Middle frontal gyrus (tissue), 1 donor: ENCODE measurements at regions not wholly inside any gene's neighbourhood (a gene's known extent, or its start where the extent isn't known, plus 50 kb on each side); places are given as distances from the start of the nearest gene placed in this dataset.

Experiments
- DNase-seq: peaks from one replicate; pipeline ENCODE4 v3.0.0-alpha.2; 2015; ENCODE audit warnings: low spot score; ENCODE audit errors: extremely low spot score

DNA sequence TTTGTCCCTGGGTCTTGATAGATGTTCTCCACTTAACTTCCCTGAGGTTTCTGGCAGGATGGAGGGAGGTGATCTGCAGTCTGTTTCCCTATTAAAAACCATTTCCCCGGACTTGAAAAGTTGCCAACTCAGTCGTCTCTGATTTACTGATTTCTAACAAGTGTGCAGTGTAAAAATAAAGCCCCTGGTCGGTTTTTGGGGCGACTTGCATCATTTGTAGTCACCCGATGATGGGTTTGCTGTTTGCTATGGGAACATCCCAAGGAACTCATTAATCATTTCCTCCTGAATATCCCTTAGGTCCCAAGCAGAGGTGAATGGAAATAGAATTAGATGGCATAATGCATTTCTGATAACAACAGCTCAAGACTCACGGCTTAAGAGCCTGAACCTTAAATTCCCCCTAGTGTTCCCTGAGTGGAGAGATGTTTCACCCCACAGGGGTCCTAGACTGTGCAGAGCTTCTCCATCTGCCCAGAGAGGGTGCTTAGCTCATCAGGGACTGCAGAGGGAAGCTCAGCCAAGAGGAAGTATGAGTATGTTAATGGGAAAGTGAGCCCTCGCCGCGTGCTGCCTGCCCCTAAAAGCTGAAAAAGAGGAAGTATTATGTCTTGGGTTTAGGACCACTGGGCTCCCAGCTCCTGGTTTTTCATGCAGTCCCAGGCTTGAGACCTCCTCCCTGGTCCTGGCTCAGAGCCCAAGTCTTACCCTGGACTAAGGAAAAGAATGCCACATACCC is 115.1 kb upstream of the DAP start:
- no peak for DNase-seq

DNA sequence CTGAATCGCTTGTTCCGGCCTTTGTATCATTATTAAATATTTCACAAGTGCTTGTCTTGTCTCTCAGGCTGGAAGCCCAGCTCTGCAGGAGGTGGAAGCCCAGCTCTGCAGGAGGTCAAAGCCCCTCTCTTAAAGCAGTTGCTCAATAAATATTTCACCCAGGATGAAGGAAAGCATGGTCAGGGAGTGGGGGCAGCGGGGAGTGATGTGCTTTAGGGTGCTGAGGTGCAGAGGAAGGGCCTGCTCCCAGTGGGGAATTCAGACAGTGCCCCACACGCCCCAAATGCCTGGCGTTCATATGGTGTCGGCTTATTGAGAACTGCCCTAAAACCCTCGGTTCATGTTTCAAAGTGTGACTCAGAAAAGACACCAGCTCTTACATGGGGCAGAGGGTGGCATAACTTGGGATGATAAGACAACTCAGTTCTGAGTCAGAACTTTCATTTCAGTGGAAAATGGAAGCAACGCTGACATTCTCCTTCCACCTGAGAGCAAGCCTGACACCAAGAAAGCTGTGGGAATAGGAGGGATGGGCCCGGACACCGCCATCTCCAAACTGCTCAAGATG is 114.3 kb upstream of the DAP start:
- no peak for DNase-seq

DNA sequence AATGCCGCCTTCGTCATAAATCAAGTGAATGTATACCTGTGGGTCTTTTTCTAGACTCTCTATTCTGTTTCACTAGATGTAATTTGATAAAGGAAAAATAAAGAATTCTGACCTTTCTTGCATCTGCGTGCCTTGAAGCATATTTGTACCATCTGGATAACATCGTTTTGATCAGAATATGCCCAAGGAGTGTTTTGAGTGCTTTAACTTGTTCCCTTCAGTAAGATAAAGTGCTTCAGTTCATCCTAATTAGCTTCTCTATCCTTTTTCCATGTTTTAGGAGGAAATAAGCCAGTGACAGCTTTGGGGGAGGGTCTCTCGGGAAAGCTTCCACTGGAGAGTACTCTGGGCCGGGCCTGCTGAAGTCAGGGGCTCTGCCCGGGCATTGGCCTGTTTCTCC is 113.5 kb upstream of the DAP start:
- DNase-seq = no peak

DNA sequence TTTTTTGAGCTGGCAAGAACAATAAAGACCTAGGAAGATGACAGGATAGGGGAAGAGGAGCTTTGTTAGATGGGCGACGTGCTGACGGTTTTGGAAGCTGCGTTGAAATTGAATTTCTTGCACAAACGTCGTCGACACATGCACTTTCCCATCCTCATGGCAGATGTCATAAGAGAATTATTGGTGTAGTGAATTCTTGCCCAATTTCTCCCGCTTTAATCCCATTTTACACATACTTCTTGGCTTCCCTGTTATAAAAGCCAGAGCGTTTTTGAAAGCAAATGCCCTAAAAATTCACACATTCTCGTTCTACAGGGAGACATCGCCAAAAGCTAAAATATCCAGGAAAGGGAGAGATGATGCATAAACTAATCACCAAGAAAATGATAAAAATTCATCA is 109.8 kb upstream of the DAP start:
- DNase-seq = no peak

DNA sequence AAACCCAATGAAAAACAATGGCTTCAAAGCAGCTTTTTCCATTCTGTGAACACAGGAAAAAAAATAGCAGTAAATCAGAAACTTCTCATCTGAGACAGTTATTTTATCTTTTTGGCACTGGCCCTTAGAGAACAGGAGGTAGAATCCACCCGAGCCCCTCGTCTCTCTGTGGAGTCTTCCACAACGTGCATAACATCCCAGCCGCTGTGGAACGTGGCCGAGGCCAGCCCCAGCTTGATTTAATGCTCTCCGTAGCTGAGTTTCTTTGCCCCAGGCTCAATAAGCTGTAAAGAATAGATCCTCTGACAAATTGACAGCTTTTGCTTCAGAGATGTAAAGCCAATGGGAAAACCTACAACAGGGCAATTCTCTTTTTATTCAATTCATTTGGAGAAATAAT is 107.9 kb upstream of the DAP start:
- no peak for DNase-seq

DNA sequence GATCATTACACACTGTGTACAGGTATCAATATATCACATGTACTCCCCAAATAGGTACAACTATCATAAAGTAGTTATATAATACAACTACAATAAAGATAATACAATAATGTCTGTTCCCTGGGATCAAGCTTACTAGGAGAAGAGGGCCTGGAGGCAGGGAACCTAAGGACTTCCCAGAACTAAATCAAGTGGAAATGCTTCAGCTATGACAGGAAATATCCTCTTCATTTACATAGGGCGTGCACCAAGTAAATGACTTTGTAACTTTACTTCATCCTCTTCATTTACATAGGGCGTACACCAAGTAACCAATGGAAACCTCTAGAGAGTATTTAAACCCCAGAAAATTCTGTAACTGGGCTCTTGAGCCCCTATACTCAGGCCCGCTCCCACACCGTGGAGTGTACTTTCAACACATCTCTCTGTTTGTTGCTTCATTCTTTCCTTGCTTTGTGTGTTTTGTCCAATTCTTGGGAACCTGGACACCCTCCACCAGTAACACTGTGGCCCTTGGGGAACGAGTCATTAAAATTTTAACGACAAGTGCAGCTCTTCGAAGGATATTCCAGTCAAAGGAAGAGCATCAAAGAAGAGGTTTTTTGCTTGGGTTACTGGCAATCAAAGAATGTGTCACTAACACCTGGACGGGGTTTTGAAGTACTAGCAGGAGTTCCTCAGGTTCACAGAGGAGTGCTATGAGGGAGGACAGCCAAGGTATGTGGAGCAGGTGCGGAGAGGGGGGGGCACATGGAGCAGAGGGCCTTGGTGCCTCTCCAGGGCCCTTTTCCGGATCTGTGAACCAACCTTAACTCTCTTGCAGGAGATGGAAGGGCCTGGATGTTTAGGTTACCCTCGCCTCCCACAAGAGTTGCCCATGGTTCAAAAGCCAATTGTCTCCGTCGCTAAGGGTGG is 106.6 kb upstream of the DAP start:
- DNase-seq = no peak

DNA sequence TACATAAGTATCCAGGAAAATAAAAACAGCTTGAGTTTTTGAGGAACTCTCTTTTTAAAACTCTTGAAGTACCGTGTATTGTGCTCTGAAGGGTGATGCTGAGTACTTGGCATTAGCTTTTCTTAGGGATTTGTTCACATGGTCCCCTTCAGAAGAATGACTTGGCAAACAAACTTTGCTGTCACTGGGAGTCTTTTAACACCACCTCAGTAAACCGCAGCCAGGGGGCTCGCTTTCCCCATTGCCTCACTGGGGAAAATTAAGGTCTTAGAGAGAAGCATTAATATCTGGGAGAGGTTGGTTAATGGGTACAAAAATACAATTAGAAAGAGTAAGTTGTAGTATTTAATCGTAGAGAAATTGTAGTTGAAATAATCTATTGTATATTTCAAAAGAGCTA is 105.9 kb upstream of the DAP start:
- no peak for DNase-seq

DNA sequence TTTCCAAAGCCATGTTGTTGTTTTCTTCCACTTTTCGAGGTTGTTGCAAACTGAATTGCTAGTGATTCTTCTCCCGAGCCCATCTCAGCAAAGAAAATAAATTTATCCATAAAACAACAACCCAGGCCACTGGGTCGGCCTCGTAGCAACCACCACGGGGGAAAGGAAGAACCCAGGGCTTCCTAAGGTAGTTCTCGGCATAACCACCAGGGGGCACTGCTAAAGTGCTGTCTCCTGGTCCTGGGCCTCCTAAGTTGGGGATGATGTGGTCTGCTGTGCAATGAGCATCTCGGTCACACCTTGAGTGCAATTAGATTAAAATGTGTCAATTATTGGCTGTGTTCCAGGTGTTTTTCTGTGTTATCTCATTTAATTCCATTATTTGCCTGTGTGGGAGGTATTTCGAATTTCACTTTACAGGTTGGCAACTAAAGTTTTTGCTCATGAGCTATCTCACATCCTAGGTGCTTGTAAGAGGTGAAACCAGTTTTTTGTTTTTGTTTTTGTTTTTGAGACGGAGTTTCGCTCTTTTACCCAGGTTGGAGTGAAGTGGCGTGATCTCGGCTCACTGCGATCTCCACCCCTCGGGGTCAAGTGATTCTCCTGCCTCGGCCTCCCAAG is 102.8 kb upstream of the DAP start:
- DNase-seq = no peak

DNA sequence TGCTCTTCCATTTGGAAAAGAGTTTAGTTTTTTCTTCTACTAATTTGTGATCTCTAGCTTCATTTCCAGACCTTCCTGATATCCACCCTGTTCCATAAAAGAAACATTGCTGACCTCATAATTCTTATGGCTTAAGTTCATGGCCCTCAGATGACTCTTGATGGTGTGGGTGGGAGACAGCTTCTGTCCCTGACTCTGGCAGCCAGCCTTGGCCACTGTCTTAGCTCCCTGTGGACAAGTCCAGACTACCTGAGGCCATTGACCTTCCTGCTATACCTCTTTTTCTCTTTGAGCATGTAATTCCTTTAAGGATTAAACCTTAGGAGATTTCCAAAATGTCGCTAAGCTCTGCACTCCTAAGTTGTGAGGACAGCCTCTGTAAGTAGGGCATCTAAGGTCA is 101.1 kb upstream of the DAP start:
- DNase-seq = no peak

DNA sequence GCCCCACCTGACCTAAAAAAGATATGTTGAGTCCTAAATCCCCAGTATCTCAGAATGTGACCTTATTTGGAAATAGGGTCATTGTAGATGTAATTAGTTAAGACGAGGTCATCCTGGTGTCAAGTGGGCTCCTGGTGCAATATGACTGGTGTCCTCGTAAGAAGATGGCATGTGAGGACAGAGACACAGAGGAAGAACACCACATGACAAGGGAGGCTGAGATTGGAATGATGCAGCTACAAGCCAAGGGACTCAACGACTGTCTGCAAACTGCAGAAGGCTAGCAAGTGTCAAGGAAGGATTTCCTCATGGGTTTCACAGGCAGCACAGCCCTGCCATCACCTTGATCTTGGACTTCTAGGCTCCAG is 100.4 kb upstream of the DAP start:
- DNase-seq = no peak

DNA sequence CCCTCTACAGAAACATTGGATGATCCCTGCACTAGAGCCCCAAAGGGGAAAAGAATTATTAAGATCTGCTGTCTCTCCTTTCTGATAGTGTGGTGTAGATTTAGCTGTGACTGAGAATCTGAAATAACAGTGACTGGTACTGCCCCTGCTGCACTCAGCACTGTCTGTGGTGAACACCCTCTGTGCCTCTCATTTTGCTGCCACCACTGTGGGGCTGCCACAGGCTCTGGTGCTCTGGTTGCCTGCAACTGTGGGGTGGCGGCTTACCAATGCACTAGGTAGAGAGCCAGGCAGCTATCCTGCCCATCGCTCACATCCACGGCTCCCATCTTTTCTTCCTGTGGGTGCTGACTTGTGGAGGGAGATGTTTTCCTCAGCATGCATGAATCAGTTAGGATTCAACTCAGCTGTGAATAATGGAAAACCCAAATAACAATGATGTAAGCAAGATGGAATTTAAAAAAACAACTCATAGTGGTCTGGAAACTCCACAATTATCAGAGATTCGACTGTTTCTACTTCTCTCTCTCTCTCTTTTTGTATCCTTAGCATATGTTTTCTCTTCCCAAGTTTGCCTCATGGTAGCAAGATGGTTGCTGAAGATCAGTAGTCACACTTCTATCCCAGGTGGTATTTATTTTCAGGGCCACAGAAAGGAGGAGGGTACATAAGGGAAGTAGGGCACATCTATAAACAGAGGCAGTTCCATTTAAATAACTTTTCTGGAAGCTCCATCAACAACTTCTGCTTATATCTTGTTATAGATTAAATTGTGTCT is 99.8 kb upstream of the DAP start:
- DNase-seq = no peak

DNA sequence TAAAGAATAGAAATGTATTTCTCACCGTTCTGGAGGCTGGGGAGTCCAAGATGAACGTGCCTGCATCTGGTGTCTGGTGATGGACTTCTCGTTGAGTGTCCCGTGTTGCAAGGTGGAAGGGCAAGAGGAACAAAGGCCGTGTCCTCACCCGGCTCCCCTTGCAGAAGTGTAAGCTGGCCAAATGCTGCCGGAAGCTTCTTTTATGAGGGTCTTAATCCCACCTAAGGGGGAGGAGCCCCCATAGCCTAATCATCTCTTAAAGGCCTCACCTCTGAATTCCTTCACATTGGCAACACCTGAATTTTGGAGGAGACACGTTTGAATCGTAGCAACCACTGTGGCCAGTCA is 99.1 kb upstream of the DAP start:
- DNase-seq = no peak

DNA sequence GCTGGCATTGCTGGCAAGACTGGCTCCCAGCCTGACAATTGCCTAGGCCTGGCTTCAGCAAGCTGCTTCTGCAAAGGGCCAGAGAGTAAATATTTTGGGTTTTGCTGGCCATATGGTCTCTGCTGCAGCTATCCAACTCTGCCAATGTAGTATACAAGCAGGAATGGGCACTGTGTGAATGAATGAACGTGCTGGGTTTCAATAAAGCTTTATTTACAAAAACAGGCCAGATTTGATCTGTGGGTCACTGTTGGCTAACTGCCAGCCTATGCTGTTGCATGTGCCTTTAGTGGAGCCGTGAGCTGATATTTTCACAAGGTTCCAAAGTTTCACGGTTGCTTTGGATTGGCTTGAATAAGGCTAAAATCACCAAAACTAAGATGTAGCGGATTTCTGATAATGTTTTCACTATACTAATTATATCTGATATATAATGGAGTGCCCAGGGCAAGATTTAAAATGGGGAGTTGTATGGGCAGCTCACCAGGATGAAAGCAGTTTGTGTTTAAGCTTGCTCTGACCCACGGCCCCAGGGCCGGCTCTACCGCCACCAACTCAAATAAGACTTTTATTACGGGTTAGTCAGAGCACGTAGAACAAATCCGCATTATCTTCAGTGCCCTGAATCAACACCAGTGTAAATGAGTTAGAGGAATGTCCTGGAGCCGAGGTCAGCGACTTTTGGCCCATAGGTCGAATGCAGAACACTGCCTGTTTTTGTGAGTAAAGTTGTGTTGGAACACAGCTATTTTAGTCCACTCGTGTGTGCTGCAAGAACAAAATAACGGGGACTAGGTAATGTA is 98.6 kb upstream of the DAP start:
- DNase-seq = no peak

DNA sequence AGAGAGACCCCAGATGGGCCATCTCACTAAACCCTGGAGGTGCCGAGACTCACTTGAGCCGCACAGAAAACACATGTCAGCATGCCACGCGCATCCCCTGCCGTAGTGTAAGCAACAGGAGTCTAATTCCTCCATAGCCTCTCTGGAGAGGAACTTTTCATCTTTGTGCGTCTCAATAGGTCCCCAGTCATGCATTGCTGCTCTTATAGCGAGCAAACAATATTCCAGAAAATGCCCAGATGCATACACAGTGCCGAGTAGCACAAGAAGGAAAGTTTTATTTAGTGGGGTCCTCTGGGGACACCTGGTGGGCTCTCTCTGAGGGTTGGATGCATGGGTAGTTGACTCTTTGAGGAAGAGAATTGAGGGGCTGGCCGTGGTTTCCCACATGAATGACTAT is 97.9 kb upstream of the DAP start:
- no peak for DNase-seq

DNA sequence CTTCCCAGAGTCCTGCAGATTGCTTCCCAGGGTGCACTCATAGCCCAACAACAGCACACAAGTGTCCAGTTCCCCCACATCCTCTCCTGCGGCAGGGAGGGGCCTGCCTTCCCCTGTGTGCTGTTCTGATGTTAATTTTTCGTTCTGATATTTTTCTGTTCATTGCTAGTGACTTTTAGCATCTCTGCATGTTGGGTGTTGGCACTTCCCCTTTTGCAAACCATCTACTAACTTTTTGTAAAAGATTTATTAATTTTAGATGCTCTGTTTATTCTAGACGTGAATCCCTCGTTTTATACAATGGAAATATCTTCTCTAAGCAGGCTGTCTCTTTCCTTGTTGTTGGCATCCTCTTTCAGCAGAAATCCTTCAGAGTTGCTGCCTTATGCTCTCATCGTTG is 97.3 kb upstream of the DAP start:
- no peak for DNase-seq

DNA sequence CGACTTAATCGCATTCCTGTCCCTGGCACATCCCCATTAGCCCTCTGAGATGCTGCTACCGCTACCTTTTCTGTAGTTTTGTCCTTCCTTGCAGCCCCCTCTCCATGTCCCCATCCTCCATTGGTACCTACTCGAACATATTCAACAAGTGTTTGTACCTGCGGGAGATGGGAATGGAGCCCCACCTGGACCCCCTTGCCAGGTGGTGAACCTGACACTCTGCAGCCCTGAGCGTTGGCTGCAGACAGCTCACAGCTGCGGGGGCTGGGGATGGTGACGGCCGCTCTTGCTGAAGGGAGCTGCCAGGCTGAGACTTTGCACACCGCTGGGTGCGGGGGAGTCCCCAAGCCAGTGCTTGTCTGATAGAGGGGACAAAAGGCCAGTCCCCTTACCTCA is 96.3 kb upstream of the DAP start:
- DNase-seq = no peak

DNA sequence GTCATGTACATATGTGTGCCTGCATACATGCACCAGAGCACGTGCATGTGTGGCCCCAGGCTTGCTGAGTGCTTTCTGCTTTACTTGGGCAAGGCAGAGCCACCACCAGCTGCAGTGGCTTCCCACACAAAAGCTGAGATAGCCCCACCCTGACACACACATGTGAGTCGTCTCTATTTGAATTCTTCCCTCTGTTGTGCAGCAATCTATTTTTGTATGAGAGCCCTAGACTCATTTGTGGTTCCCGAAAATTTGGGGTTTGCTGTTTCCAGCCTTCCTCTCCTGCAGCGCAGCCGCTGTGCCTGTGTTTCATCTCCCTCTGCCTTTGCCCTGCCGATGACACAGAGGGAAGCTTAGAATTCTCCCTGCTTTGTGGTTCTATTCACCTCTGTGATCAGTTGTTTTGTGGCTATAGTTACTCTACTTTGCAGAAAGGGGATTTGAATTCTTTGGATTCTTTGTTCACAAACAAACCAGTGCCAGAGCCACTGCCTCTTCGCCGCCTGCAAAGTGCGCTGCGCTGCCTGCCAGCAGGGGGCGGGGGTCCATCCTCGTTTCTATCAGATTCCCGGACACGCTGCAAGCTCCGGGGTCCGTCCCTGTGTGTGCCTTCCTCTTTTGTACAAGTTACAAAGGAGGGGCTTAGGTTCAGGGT is 95.8 kb upstream of the DAP start:
- DNase-seq = peak; percentile 27

DNA sequence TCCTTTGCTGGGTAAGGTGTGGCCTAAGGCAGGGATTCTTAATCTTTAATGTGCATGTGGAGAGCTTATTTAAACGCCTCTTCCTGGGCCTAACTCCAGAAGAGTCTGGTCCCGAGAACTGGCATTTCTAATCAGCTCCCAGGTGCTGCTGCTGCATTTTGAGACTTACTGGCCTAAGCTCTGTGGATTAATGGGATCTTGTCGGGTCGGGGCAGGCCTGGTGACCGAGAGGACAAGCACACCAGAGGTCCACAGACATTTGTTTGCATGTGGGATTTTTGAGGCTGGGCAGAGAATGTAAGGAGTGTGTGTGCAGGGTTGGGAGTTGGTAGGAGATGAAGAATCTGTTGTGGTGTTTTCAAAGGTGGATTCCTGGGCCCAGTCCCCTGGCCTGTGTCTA is 95.0 kb upstream of the DAP start:
- no peak for DNase-seq

DNA sequence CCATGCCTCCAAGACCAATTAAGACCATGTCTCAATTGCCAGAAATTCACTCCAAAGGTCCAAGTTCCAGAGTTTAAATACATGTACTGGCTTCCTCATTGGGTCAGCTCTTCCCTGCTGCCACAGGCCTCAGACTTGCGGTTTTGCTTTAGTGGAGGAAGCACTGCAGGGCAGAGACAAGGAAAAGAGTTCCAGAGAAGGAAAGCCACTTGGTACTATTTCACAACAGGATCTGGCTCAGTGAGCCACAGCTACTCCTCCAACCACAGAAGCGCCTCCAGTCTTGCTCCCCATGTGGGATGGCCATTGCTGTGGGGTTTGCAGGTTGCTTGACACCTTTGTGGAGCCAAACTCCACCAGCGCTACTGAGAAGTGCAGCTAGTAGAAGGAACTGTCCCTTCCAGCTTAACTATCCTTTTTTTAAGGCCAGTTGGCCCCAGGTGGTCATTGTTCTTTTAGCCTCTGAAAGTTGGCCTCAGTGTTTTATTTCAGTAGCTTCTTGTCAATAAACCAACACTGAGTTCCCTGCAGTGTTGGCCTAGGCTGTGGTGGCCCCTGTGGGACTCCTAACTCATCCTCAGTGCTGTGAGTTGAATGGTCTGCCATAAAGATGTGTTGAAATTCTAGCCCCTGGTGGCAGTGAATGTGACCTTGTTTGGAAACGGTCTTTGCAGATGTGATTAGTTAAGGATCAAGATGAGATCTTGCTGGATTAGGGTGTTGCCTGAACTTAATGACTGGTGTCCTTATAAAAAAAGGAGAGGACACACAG is 93.7 kb upstream of the DAP start:
- DNase-seq = no peak
